Renal cortex interstitium (tissue), 11 donors: ENCODE measurements at regions not wholly inside any gene's neighbourhood (a gene's known extent, or its start where the extent isn't known, plus 50 kb on each side); places are given as distances from the start of the nearest gene placed in this dataset.

ENCODE experiments used
- DNase-seq, 11 donors: peaks; one replicate each; pipeline ENCODE4 v3.0.0-alpha.2; 2013; ENCODE audit warnings: low read depth in 9 of 11, low spot score in 4 of 11; ENCODE audit errors: extremely low read depth in 1 of 11

GRCh38 chr18:60549338-60549960 is 176.9 kb upstream of the MC4R start:
- DNase-seq: peak; percentile 19 to 55 (median 40)

- DNase-seq: no peak
Observed at GRCh38 chr18:60552948-60553347, 180.4 kb upstream of the MC4R start.

- no peak for DNase-seq
Observed at GRCh38 chr18:60554967-60555366, 182.4 kb upstream of the MC4R start.

- DNase-seq: no peak
Observed at GRCh38 chr18:60555625-60556024, 183.1 kb upstream of the MC4R start.

- DNase-seq: no peak
Observed at GRCh38 chr18:60556326-60556725, 183.8 kb upstream of the MC4R start.

GRCh38 chr18:60560071-60560470 is 187.5 kb upstream of the MC4R start:
- no peak for DNase-seq

GRCh38 chr18:60563082-60563481 is 190.5 kb upstream of the MC4R start:
- no peak for DNase-seq

- DNase-seq: no peak
Observed at GRCh38 chr18:60568220-60568619, 195.6 kb upstream of the MC4R start.

- DNase-seq: no peak
Observed at GRCh38 chr18:60570172-60570571, 197.6 kb upstream of the MC4R start.

GRCh38 chr18:60577457-60577856 is 204.9 kb upstream of the MC4R start:
- DNase-seq: no peak

- DNase-seq: no peak
Observed at GRCh38 chr18:60585670-60586069, 213.1 kb upstream of the MC4R start.

GRCh38 chr18:60593249-60593648 is 220.7 kb upstream of the MC4R start:
- no peak for DNase-seq

- DNase-seq: no peak
Observed at GRCh38 chr18:60596928-60597327, 224.4 kb upstream of the MC4R start.

GRCh38 chr18:60599267-60599666 is 226.7 kb upstream of the MC4R start:
- no peak for DNase-seq

- no peak for DNase-seq
Observed at GRCh38 chr18:60599995-60600394, 227.4 kb upstream of the MC4R start.

- no peak for DNase-seq
Observed at GRCh38 chr18:60601249-60601648, 228.7 kb upstream of the MC4R start.

- no peak for DNase-seq
Observed at GRCh38 chr18:60623331-60623730, 250.8 kb upstream of the MC4R start.

- no peak for DNase-seq
Observed at GRCh38 chr18:60624207-60624606, 251.6 kb upstream of the MC4R start.

GRCh38 chr18:60639836-60640235 is 267.3 kb upstream of the MC4R start:
- no peak for DNase-seq

GRCh38 chr18:60643009-60643408 is 270.4 kb upstream of the MC4R start:
- DNase-seq: no peak

- DNase-seq: no peak
Observed at GRCh38 chr18:60646725-60647124, 274.1 kb upstream of the MC4R start.

- DNase-seq: no peak
Observed at GRCh38 chr18:60649107-60649506, 276.5 kb upstream of the MC4R start.
